ENCODE measurements at regions not wholly inside any gene's neighbourhood (a gene's known extent, or its start where the extent isn't known, plus 50 kb on each side); places are given as distances from the start of the nearest gene placed in this dataset.
"Not testable (repeated sequence)": the region's sequence is repeated elsewhere in the genome, so short reads cannot be mapped to it uniquely, and the experiment has no call there.

- FAIRE-seq: no peak
These were observed 456.5 kb upstream of the NDST3 start for GRCh38 chr4:117577686-117578311.

GRCh38 chr4:117588771-117589170, 445.5 kb upstream of the NDST3 start:
- FAIRE-seq: no peak

- FAIRE-seq: no peak
These were observed 437.3 kb upstream of the NDST3 start for GRCh38 chr4:117596917-117597480.

GRCh38 chr4:117599393-117599792, 434.9 kb upstream of the NDST3 start:
- FAIRE-seq: not testable (repeated sequence)

- not testable (repeated sequence) for FAIRE-seq
These were observed 433.4 kb upstream of the NDST3 start for GRCh38 chr4:117600936-117601335.

GRCh38 chr4:117610706-117611308, 423.5 kb upstream of the NDST3 start:
- no peak for FAIRE-seq

- no peak for FAIRE-seq
These were observed 412.6 kb upstream of the NDST3 start for GRCh38 chr4:117621673-117622072.

DNA sequence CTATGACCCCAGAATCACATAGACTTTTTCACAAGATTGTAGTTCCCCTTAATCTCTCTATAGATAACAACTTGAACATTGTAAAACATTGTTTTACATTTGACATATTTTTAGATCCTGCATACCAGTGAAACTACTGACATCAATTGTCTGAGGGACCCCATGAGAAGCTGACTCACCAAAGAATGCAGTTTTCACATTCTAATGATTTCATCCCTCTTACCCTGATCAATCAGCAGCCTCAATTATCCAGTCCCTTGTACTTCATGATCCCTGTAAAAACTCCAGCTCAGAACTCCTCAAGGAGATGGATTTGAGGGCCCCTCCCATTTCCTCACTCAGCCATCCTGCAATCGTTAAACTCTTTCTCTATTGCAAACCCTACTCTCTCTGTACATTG, 411.0 kb upstream of the NDST3 start:
- FAIRE-seq: no peak

DNA sequence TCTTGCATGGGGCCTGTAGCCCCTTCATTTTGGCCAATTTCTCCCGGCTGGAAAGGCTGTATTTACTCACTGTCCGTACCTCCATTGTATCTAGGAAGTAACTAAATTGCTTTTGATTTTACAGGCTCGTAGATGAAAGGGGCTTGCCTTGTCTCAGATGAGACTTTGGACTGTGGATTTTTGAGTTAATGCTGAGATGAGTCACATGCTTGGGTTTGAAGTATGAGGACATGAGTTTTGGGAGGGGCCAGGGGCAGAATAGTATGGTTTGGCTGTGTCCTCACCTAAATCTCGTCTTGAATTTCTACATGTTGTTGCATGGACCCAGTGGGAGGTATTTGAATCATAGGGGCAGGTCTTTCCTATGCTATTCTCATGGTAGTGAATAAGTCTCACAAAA, 407.6 kb upstream of the NDST3 start:
- no peak for FAIRE-seq

GRCh38 chr4:117634716-117635115, 399.6 kb upstream of the NDST3 start:
- no peak for FAIRE-seq

GRCh38 chr4:117637347-117637746, 396.9 kb upstream of the NDST3 start:
- no peak for FAIRE-seq

GRCh38 chr4:117640836-117641235, 393.4 kb upstream of the NDST3 start:
- no peak for FAIRE-seq

GRCh38 chr4:117641519-117641918, 392.8 kb upstream of the NDST3 start:
- no peak for FAIRE-seq

DNA sequence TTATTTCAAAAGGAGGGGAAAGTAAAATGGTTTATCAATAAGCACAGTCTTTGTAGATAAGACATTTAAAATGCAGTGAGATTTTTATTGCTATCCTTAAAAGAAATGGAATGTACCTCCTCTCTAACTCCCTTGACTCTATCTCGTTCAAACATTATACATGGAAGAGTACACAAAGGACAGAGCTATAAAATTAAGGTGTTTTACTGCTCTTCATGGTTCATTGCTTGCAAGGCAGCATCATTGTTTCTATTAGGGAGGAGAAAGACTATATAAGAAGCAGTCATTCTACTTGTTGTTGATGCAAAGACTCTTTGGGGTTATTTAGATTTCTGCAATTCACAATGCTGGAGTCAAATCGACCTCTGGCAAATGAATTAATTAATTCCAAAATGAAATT, 380.2 kb upstream of the NDST3 start:
- no peak for FAIRE-seq

- no peak for FAIRE-seq
These were observed 373.6 kb upstream of the NDST3 start for GRCh38 chr4:117660668-117661067.

DNA sequence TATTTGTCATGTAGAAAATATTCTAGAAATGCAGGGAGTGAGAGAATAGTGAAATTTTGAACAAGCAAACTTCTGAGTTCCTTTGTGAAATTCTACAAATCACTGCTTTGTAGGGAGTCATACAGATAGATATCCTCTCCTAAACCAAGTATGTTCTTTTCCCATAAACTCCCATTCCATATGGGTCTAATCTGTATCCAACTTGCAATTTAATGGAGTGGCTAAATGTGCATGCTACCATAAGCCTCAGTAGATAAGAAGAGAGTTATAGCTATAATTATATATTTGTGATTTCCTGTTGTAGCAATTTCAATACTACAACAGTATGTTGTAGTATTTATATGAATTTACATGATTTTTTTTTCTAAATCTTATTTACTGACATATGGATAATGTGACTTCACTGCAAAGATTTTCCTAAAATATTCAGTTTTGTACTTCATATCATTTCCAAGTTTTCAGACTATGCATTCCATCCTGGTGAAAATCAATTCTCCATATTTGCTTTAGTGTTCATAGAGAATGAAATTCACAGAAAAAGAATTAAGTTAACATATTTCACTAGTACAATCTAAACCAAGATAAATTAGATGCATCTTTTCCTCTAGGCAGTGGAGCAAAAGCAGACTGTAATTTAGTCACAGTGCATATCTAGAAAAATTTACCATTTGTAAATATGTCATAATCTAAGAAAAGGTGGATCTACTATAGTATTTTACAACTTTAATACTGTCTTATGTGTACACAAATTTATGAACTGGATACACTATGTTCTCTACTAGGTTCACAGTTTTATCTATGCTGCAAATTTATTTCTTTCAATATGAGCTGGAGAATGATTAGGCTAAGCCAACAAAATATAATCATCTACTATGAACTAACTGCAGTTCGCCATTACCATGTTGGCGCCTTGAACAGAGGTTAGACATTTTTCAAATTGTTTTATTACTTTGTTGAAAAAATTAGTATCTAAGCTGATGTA, 372.9 kb upstream of the NDST3 start:
- no peak for FAIRE-seq

- FAIRE-seq: no peak
These were observed 369.4 kb upstream of the NDST3 start for GRCh38 chr4:117664706-117665444.

GRCh38 chr4:117676153-117676552, 358.1 kb upstream of the NDST3 start:
- FAIRE-seq: no peak

DNA sequence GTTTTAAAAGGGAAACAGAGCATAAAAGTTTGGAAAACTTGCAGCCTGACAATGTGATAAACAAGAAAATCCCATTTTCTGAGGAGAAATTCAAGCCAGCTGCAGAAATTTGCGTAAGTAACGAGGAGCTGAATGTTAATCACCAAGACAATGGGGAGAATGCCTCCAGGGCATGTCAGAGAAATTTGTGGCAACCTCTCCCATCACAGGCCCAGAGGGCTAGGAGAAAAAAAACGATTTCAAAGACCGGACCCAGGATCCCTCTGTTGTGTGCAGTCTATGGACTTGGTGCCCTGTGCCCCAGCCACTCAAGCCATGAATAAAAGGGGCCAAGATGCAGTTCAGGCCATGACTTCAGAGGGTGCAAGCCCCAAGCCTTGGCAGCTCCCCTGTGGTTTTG, 355.4 kb upstream of the NDST3 start:
- no peak for FAIRE-seq

- FAIRE-seq: no peak
These were observed 342.5 kb upstream of the NDST3 start for GRCh38 chr4:117691572-117692351.

GRCh38 chr4:117692538-117692937, 341.7 kb upstream of the NDST3 start:
- no peak for FAIRE-seq

DNA sequence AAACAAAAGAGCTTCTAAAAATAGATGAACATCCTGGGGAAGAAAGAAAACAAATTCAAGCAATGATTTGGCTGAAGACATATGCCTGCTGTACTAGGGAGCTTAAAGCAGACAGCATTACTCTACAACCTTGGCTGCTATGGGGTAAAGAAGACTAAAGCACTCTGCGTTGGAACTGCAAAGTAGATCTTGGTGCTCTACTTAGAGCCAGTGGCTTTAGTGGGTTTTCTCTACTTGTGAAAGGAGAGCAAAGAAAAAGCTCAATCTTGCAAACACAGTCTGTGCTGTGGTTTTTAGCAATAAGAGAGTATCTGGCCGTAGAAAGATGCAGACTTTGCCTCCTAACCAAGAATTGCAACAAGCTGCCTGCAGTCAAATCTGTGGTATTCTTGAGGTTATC, 334.7 kb upstream of the NDST3 start:
- no peak for FAIRE-seq

All from A204.1 (cell line).